ENCODE measurements at regions not wholly inside any gene's neighbourhood (a gene's known extent, or its start where the extent isn't known, plus 50 kb on each side); places are given as distances from the start of the nearest gene placed in this dataset.
"Not testable (repeated sequence)": the region's sequence is repeated elsewhere in the genome, so short reads cannot be mapped to it uniquely, and the experiment has no call there.

DNA sequence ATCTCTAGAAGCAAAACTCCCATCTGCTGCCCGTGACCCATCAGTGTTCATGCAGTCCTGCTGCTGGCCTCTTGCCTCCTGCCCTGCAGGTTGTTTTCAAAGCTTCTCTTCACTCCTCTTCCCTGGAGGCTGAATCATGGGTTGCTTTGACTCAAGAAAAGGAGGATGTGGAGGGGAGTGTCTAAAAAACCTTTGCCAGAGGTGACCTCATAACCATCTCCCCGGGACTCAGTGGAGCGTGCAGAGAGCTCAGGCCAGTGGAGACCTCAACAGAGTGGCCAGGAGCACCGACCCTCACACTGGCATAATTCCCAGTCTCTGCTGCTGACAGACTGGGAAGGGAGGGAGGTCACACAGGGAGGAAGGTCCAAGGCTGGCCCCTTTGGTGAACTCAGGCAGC is 60.9 kb upstream of the ITGA11 start:
- Histone ChIP-seq H3K4me3 (ENCODE audit: low read depth, low read length) (no peak overlapping the region), H3K27me3 (replicated peaks) (no peaks in the 10 kb centered on the region), H3K27ac (no peak overlapping the region), H3K36me3 (replicated peaks) (no peaks in the 10 kb centered on the region)
- peak; percentile 43 for DNase-seq
- in situ Hi-C loops (cut with HindIII; ENCODE audit: low pct_ligation_motif_present, low sequenced_read_pairs), result no loop called here
- TF ChIP-seq, protein P1, sequence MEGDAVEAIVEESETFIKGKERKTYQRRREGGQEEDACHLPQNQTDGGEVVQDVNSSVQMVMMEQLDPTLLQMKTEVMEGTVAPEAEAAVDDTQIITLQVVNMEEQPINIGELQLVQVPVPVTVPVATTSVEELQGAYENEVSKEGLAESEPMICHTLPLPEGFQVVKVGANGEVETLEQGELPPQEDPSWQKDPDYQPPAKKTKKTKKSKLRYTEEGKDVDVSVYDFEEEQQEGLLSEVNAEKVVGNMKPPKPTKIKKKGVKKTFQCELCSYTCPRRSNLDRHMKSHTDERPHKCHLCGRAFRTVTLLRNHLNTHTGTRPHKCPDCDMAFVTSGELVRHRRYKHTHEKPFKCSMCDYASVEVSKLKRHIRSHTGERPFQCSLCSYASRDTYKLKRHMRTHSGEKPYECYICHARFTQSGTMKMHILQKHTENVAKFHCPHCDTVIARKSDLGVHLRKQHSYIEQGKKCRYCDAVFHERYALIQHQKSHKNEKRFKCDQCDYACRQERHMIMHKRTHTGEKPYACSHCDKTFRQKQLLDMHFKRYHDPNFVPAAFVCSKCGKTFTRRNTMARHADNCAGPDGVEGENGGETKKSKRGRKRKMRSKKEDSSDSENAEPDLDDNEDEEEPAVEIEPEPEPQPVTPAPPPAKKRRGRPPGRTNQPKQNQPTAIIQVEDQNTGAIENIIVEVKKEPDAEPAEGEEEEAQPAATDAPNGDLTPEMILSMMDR (IDR thresholded peaks at IDR 0.05; ENCODE audit: low read depth, low read length, missing control alignments), result no peak

DNA sequence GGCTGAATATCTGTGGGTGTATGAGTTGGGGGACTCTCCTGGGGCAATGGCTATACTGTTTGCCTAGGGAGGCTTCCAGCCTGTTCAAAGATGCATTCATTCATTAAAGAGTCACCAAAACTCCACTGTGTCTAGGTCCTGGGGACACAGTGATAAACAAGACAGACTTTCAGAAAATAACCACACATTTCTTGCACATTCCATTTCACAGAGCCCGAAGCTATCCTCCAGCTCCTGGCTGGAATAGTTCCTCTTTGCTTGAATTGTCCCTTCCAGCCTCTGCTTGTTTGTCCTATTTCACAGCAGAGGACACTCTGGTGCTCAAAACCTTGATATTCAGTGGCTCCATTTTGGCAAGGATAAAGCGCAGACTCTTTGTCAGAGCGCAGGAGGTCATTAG is 61.7 kb upstream of the ITGA11 start:
- in situ Hi-C loops (cut with HindIII; ENCODE audit: low pct_ligation_motif_present, low sequenced_read_pairs), result no loop called here
- TF ChIP-seq, protein P1 (IDR thresholded peaks at IDR 0.05; ENCODE audit: low read depth, low read length, missing control alignments), result no peak
- no peak for DNase-seq
- Histone ChIP-seq H3K36me3 (replicated peaks) (no peaks in the 10 kb centered on the region), H3K4me3 (ENCODE audit: low read depth, low read length) (no peak overlapping the region), H3K27ac (no peak overlapping the region), H3K27me3 (replicated peaks) (no peaks in the 10 kb centered on the region)

GRCh38 chr15:68494573-68495110 is 62.7 kb upstream of the ITGA11 start:
- H3K4me3 ChIP-seq (ENCODE audit: low read depth, low read length), result no peak overlapping the region
- TF ChIP-seq, protein P1 (IDR thresholded peaks at IDR 0.05; ENCODE audit: low read depth, low read length, missing control alignments), result no peak
- in situ Hi-C loops (cut with HindIII; ENCODE audit: low pct_ligation_motif_present, low sequenced_read_pairs), result no loop called here
- H3K36me3 ChIP-seq (replicated peaks), result no peaks in the 10 kb centered on the region
- no peak for DNase-seq
- H3K27ac ChIP-seq, result no peak overlapping the region
- H3K27me3 ChIP-seq (replicated peaks), result no peaks in the 10 kb centered on the region

GRCh38 chr15:68495221-68495950 is 63.4 kb upstream of the ITGA11 start:
- Histone ChIP-seq H3K27ac (no peak overlapping the region), H3K36me3 (replicated peaks) (no peaks in the 10 kb centered on the region), H3K4me3 (ENCODE audit: low read depth, low read length) (no peak overlapping the region), H3K27me3 (replicated peaks) (no peaks in the 10 kb centered on the region)
- in situ Hi-C loops (cut with HindIII; ENCODE audit: low pct_ligation_motif_present, low sequenced_read_pairs), result no loop called here
- TF ChIP-seq, protein P1 (IDR thresholded peaks at IDR 0.05; ENCODE audit: low read depth, low read length, missing control alignments), result no peak
- DNase-seq, result no peak

GRCh38 chr15:68495981-68496705 is 64.2 kb upstream of the ITGA11 start:
- H3K4me3 ChIP-seq (ENCODE audit: low read depth, low read length), result no peak overlapping the region
- H3K27me3 ChIP-seq (replicated peaks), result no peaks in the 10 kb centered on the region
- no peak overlapping the region for H3K27ac ChIP-seq
- TF ChIP-seq, protein P1 (IDR thresholded peaks at IDR 0.05; ENCODE audit: low read depth, low read length, missing control alignments), result no peak
- in situ Hi-C loops (cut with HindIII; ENCODE audit: low pct_ligation_motif_present, low sequenced_read_pairs), result no loop called here
- H3K36me3 ChIP-seq (replicated peaks), result no peaks in the 10 kb centered on the region
- DNase-seq, result no peak

GRCh38 chr15:68496751-68497150 is 64.8 kb upstream of the ITGA11 start:
- DNase-seq; H3K4me3 ChIP-seq (ENCODE audit: low read depth, low read length); H3K27ac ChIP-seq; in situ Hi-C loops (cut with HindIII; ENCODE audit: low pct_ligation_motif_present, low sequenced_read_pairs); H3K27me3 ChIP-seq (replicated peaks); H3K36me3 ChIP-seq (replicated peaks): not testable (repeated sequence)

Data from brain microvascular endothelial cell (primary cell).